ENCODE measurements at regions not wholly inside any gene's neighbourhood (a gene's known extent, or its start where the extent isn't known, plus 50 kb on each side); places are given as distances from the start of the nearest gene placed in this dataset.

GRCh38 chr1:83807821-83808220, 191.1 kb downstream of the TTLL7 start:
- TF ChIP-seq POLR2A (IDR thresholded peaks at IDR 0.05) = no peak
- no peak for TF ChIP-seq CTCF (IDR thresholded peaks at IDR 0.05)

Measured in Peyer's patch (tissue), 4 donors.